CD4-positive, alpha-beta T cell (primary cell): ENCODE measurements at regions not wholly inside any gene's neighbourhood (a gene's known extent, or its start where the extent isn't known, plus 50 kb on each side); places are given as distances from the start of the nearest gene placed in this dataset.

Experiments used
- ATAC-seq: fragments of 200-7000 bp; cut with Tn5 transposase; one replicate; pipeline ENCODE4 v1.10.0; 2022; ENCODE audit warnings: mild to moderate bottlenecking; ENCODE audit not compliant: poor library complexity
- CTCF ChIA-PET: fragments of 350-600 bp; sonication (Branson Sonifier 250); formaldehyde crosslinking; loops from one replicate; lab custom pipeline; 2021; ENCODE audit warnings: antibody characterized with exemption, inconsistent platforms; lab: Charles Lee
- POLR2A ChIA-PET: fragments of 350-600 bp; sonication (Branson Sonifier 250); formaldehyde crosslinking; loops from one replicate; lab custom pipeline; 2021; ENCODE audit warnings: antibody characterized with exemption, inconsistent platforms; lab: Charles Lee
- DNase-seq, 14 experiments: peaks; one replicate each; pipeline ENCODE4 v3.0.0-alpha.2; 2013 to 2020; ENCODE audit warnings: mixed read lengths in 2 of 14
- H3K27ac ChIP-seq, 2 donors: one replicate each; pipeline versions ENCODE4 v1.5.1 to v1.7.0; 2013; ENCODE audit warnings: low read length in 2 of 2, low read depth in 1 of 2, mild to moderate bottlenecking in 1 of 2
- H3K27me3 ChIP-seq, 2 experiments: 1 replicate in 1 of 2; 2 replicates in 1 of 2; pipeline versions ENCODE4 v1.6.1 to v1.7.0; 2013; ENCODE audit warnings: low read length in 2 of 2, control low read depth in 1 of 2, mild to moderate bottlenecking in 1 of 2, moderate library complexity in 1 of 2; ENCODE audit not compliant: insufficient read depth in 2 of 2, control insufficient read depth in 1 of 2
- H3K36me3 ChIP-seq: one replicate; pipeline ENCODE4 v1.6.1; 2013; ENCODE audit warnings: low read length, control low read depth; ENCODE audit not compliant: insufficient read depth
- H3K4me1 ChIP-seq: one replicate; pipeline ENCODE4 v1.6.1; 2013; ENCODE audit warnings: low read length, control low read depth; ENCODE audit not compliant: insufficient read depth
- H3K4me3 ChIP-seq: one replicate; pipeline ENCODE4 v1.5.1; 2013; ENCODE audit warnings: mild to moderate bottlenecking, low read length, moderate library complexity
- H3K9me3 ChIP-seq, 2 experiments: 1 replicate in 1 of 2; 2 replicates in 1 of 2; pipeline versions ENCODE4 v1.6.1 to v1.7.0; 2013; ENCODE audit warnings: low read length in 2 of 2, mild to moderate bottlenecking in 2 of 2, control low read depth in 1 of 2, moderate library complexity in 1 of 2; ENCODE audit not compliant: control insufficient read depth in 1 of 2, insufficient read depth in 1 of 2
- H3K27ac Mint-ChIP-seq: one replicate; pipeline ENCODE4 v1.8.0; 2020; ENCODE audit warnings: mixed read lengths
- H3K27me3 Mint-ChIP-seq: one replicate; pipeline ENCODE4 v1.8.0; 2021; ENCODE audit warnings: mixed read lengths
- H3K36me3 Mint-ChIP-seq: one replicate; pipeline ENCODE4 v1.8.0; 2021; ENCODE audit warnings: low read depth, mixed read lengths
- H3K4me1 Mint-ChIP-seq: one replicate; pipeline ENCODE4 v1.8.0; 2021; ENCODE audit warnings: low read depth, mixed read lengths
- H3K4me3 Mint-ChIP-seq: one replicate; pipeline ENCODE4 v1.8.0; 2020; ENCODE audit warnings: mild to moderate bottlenecking, mixed read lengths
- H3K9me3 Mint-ChIP-seq: one replicate; pipeline ENCODE4 v1.8.0; 2020; ENCODE audit warnings: mixed read lengths
- CTCF ChIP-seq: fragments of 200-600 bp; IDR thresholded peaks from one replicate; pipeline ENCODE4 v1.8.0; 2022; ENCODE audit warnings: antibody characterized with exemption, mild to moderate bottlenecking
- intact Hi-C, 2 experiments: fragments of 100-400 bp; cut with DNase I in 1 of 2; cut with micrococcal nuclease in 1 of 2; formaldehyde crosslinking; loops; one replicate each; pipeline versions ENCODE4 v1.15.1 to v1.9.0; 2023 to 2025; cut with DNase I, micrococcal nuclease

- no peaks in the 10 kb centered on the region for H3K9me3 Mint-ChIP-seq
- no peaks in the 10 kb centered on the region for H3K4me1 Mint-ChIP-seq
- Histone ChIP-seq H3K27me3 (peaks cover 0 to 4% of the 10 kb centered on the region in 2 experiments), H3K4me1 (no peaks in the 10 kb centered on the region), H3K36me3 (no peaks in the 10 kb centered on the region), H3K4me3 (no peak overlapping the region), H3K27ac (no peak overlapping the region), H3K9me3 (peaks cover 0 to 5% of the 10 kb centered on the region in 2 experiments)
- no peak overlapping the region for H3K27ac Mint-ChIP-seq
- peaks cover 4% of the 10 kb centered on the region for H3K27me3 Mint-ChIP-seq
- no peak for DNase-seq
- ChIA-PET POLR2A (no interaction called here), CTCF (no interaction called here)
- TF ChIP-seq CTCF: no peak
- intact Hi-C loops: no loop called here
- no peak overlapping the region for H3K4me3 Mint-ChIP-seq
- no peaks in the 10 kb centered on the region for H3K36me3 Mint-ChIP-seq
- no peak for ATAC-seq
Observed at GRCh38 chr10:35722226-35722625, 80.1 kb upstream of the FZD8 start.

DNA sequence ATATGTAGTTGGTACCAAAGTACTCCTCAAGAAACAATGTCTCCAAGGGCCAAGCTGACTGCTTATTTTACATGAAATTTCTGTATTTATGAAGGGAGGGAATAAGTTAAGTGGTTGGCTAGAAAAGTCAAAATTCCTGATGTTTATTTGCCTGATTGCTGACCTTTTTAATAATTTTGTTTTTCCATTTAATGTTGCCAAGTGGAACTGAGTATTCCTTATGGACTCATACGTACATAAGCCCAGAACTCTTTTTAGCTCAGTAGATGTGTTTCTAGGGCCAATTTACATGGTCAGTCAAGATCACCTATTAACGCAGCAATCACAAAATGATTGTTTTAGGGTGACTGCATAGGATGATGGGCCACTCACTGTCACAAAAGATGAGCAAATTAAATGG lies 78.3 kb upstream of the FZD8 start:
- ChIA-PET POLR2A (no interaction called here), CTCF (no interaction called here)
- Mint-ChIP-seq H3K27ac (no peak overlapping the region), H3K36me3 (no peaks in the 10 kb centered on the region), H3K4me3 (no peak overlapping the region), H3K9me3 (peaks cover 3% of the 10 kb centered on the region), H3K4me1 (no peaks in the 10 kb centered on the region), H3K27me3 (peaks cover 4% of the 10 kb centered on the region)
- TF ChIP-seq CTCF: no peak
- peaks cover 0 to 5% of the 10 kb centered on the region in 2 experiments for H3K9me3 ChIP-seq
- H3K4me1 ChIP-seq: no peaks in the 10 kb centered on the region
- no peak overlapping the region for H3K27ac ChIP-seq
- peaks cover 0 to 4% of the 10 kb centered on the region in 2 experiments for H3K27me3 ChIP-seq
- intact Hi-C loops: no loop called here
- DNase-seq (no peak), ATAC-seq (no peak)
- H3K4me3 ChIP-seq: no peak overlapping the region
- H3K36me3 ChIP-seq: no peaks in the 10 kb centered on the region

- H3K36me3 Mint-ChIP-seq: no peaks in the 10 kb centered on the region
- CTCF ChIA-PET: no interaction called here
- ATAC-seq: no peak
- intact Hi-C loops: no loop called here
- POLR2A ChIA-PET: no interaction called here
- no peak overlapping the region for H3K27ac Mint-ChIP-seq
- Histone ChIP-seq H3K27ac (no peak overlapping the region), H3K36me3 (no peaks in the 10 kb centered on the region), H3K27me3 (peaks cover 0 to 2% of the 10 kb centered on the region in 2 experiments), H3K4me3 (no peak overlapping the region), H3K9me3 (no peaks in the 10 kb centered on the region), H3K4me1 (no peaks in the 10 kb centered on the region)
- no peak overlapping the region for H3K4me3 Mint-ChIP-seq
- DNase-seq: no peak
- H3K9me3 Mint-ChIP-seq: peaks cover 3% of the 10 kb centered on the region
- no peak for TF ChIP-seq CTCF
- H3K4me1 Mint-ChIP-seq: no peaks in the 10 kb centered on the region
- H3K27me3 Mint-ChIP-seq: peaks cover 12% of the 10 kb centered on the region
Observed at GRCh38 chr10:35716776-35717175, 74.7 kb upstream of the FZD8 start.
